Stimulated activated naive CD8-positive, alpha-beta T cell treated with anti-CD3 and anti-CD28 coated beads, Interleukin-15, amount 100 ng/mL, for 72 hours (primary cell): ENCODE measurements at regions not wholly inside any gene's neighbourhood (a gene's known extent, or its start where the extent isn't known, plus 50 kb on each side); places are given as distances from the start of the nearest gene placed in this dataset.

Experiments used
- ATAC-seq: fragments of 150-1000 bp; cut with Tn5 transposase; 2 replicates; pipeline ENCODE4 v1.10.0; 2021; ENCODE audit warnings: mild to moderate bottlenecking, moderate library complexity
- DNase-seq, 2 donors: peaks; one replicate each; pipeline ENCODE4 v3.0.0; 2021 to 2022
- H3K27ac Mint-ChIP-seq, 2 donors: one replicate each; pipeline ENCODE4 v1.8.0; 2022; ENCODE audit warnings: mild to moderate bottlenecking in 2 of 2, mixed read lengths in 2 of 2, moderate library complexity in 2 of 2
- H3K27me3 Mint-ChIP-seq: one replicate; pipeline ENCODE4 v1.8.0; 2022; ENCODE audit warnings: mixed read lengths
- H3K4me1 Mint-ChIP-seq: one replicate; pipeline ENCODE4 v1.8.0; 2022; ENCODE audit warnings: mild to moderate bottlenecking, mixed read lengths
- H3K4me3 Mint-ChIP-seq, 2 donors: one replicate each; pipeline ENCODE4 v1.8.0; 2022; ENCODE audit warnings: mild to moderate bottlenecking in 2 of 2, mixed read lengths in 2 of 2, moderate library complexity in 1 of 2
- H3K9me3 Mint-ChIP-seq, 2 donors: one replicate each; pipeline ENCODE4 v1.8.0; 2022; ENCODE audit warnings: mixed read lengths in 2 of 2

DNA sequence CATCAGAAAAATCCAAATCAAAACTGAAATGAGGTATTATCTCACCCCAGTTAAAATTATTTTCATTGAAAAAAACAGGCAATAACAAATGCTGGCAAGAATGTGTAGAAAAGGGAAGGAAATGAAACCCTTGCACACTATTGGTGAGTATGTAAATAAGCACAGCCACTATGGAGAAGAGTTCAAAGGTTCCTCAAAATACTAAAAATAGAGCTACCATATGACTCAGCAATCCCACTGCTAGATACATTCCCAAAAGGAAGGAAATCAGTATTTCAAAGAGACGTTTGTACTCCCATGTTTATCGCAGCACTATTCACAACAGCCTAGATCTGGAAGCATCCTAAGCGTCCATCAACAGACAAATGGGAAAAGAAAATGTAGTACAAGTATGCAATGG, 932.4 kb downstream of the PCDH18 start:
- no peaks in the 10 kb centered on the region for H3K4me1 Mint-ChIP-seq
- no peaks in the 10 kb centered on the region for H3K27me3 Mint-ChIP-seq
- no peak overlapping the region for H3K4me3 Mint-ChIP-seq
- DNase-seq (no peak), ATAC-seq (no peak)
- H3K9me3 Mint-ChIP-seq = peaks cover 28 to 37% of the 10 kb centered on the region in 2 donors
- H3K27ac Mint-ChIP-seq = no peak overlapping the region

GRCh38 chr4:136590440-136590839, 941.9 kb downstream of the PCDH18 start:
- H3K4me1 Mint-ChIP-seq = no peaks in the 10 kb centered on the region
- H3K4me3 Mint-ChIP-seq = no peak overlapping the region
- no peak for ATAC-seq
- H3K27ac Mint-ChIP-seq = no peak overlapping the region
- H3K27me3 Mint-ChIP-seq = no peaks in the 10 kb centered on the region
- DNase-seq = no peak
- H3K9me3 Mint-ChIP-seq = peaks cover 5 to 13% of the 10 kb centered on the region in 2 donors

GRCh38 chr4:136583567-136583966, 948.7 kb downstream of the PCDH18 start:
- H3K4me1 Mint-ChIP-seq = no peaks in the 10 kb centered on the region
- no peak for ATAC-seq
- no peak overlapping the region for H3K4me3 Mint-ChIP-seq
- no peak overlapping the region for H3K27ac Mint-ChIP-seq
- no peaks in the 10 kb centered on the region for H3K27me3 Mint-ChIP-seq
- no peak for DNase-seq
- no peaks in the 10 kb centered on the region for H3K9me3 Mint-ChIP-seq

- Mint-ChIP-seq H3K27ac (no peak overlapping the region), H3K27me3 (no peaks in the 10 kb centered on the region), H3K9me3 (no peaks in the 10 kb centered on the region), H3K4me1 (no peaks in the 10 kb centered on the region), H3K4me3 (no peak overlapping the region)
- DNase-seq (no peak), ATAC-seq (no peak)
Observed at GRCh38 chr4:136581119-136581518, 951.2 kb downstream of the PCDH18 start.

DNA sequence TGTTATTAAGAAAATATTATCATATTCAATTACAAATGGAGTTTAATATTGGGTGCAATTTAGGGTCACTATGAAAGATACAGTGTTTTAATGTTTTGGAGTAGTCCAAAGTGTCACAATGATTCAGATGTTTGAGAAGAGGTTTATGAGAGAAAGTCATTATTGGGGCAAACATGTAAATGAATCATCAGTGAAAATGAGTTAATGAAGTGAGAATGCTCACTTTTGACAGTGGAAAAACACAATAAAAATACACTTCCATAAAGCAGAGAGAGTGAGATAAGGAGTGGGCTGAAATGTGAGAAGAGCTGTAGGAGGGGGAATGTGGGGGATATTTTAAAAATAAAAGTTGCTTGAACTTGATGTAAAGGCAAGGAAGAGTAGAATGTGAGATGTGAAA, 957.1 kb downstream of the PCDH18 start:
- DNase-seq = no peak
- H3K27ac Mint-ChIP-seq = no peak overlapping the region
- H3K9me3 Mint-ChIP-seq = peaks cover 0 to 4% of the 10 kb centered on the region in 2 donors
- no peak for ATAC-seq
- H3K4me1 Mint-ChIP-seq = no peaks in the 10 kb centered on the region
- H3K4me3 Mint-ChIP-seq = no peak overlapping the region
- H3K27me3 Mint-ChIP-seq = no peaks in the 10 kb centered on the region

GRCh38 chr4:136573460-136573859, 958.8 kb downstream of the PCDH18 start:
- Mint-ChIP-seq H3K27me3 (no peaks in the 10 kb centered on the region), H3K4me1 (no peaks in the 10 kb centered on the region), H3K9me3 (peaks cover 0 to 4% of the 10 kb centered on the region in 2 donors), H3K4me3 (no peak overlapping the region), H3K27ac (no peak overlapping the region)
- DNase-seq (no peak), ATAC-seq (no peak)

DNA sequence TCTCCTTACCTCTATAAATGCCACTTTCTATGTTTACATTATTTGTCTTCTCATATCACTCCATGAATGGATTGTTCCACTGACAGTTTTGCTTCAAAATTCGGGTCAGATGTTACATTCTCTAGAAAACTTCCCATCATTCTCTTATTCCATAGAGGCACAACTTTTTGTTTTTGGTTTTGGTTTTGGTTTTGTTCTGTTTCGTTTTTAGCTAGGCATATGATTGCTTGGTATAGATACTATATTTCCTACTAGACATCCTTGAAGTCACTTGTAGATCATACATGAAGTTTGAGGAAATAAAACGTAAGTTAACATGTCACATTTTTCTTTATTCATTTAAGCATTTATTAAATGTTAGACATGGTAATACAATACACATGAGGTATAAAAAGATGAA, 961.0 kb downstream of the PCDH18 start:
- H3K4me1 Mint-ChIP-seq = no peaks in the 10 kb centered on the region
- DNase-seq (no peak), ATAC-seq (no peak)
- H3K9me3 Mint-ChIP-seq = peaks cover 0 to 4% of the 10 kb centered on the region in 2 donors
- H3K27ac Mint-ChIP-seq = no peak overlapping the region
- H3K4me3 Mint-ChIP-seq = no peak overlapping the region
- no peaks in the 10 kb centered on the region for H3K27me3 Mint-ChIP-seq

DNA sequence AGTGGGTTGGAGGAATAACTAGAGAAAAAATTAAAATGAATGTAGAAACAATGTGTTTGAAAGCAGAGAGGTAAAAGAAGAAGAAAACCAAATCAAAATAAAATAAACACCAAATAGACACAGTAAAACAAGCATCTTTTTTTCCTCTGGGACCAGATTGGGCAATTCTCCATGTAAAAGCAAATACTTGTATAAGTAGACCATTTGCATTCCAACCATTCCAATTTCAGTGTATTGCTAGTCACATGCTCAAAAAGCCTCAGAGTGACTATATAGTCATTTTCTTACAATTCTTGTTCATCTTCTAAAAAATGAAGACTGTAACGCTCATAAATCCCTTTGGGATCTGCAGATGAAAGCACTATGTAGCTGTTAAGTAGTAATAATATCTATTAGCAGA, 969.5 kb downstream of the PCDH18 start:
- no peak for ATAC-seq
- Mint-ChIP-seq H3K27ac (no peak overlapping the region), H3K4me1 (no peaks in the 10 kb centered on the region), H3K27me3 (no peaks in the 10 kb centered on the region), H3K4me3 (no peak overlapping the region), H3K9me3 (no peaks in the 10 kb centered on the region)
- no peak for DNase-seq

- Mint-ChIP-seq H3K9me3 (no peaks in the 10 kb centered on the region), H3K27ac (no peak overlapping the region), H3K4me1 (no peaks in the 10 kb centered on the region), H3K4me3 (no peak overlapping the region), H3K27me3 (no peaks in the 10 kb centered on the region)
- DNase-seq (no peak), ATAC-seq (no peak)
Observed at GRCh38 chr4:136558940-136559494, 973.3 kb downstream of the PCDH18 start.

DNA sequence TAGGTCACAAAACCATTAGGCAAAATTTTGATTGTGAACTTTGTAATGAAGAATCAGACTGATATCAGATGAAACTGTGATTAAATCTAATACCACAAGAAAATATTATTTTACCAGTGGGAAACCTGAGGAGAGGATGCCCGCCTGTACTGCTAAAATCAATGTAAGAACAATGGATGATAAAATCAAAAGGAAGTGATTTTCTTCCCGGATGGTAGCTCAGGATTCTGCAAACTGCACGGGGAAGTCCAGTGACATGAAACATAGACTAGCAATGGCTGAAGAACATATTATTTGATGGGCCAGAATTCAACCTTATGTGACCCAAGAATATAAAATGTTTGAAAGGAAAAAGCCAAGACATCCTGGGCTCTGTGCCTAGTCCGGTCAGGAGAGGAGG, 974.9 kb downstream of the PCDH18 start:
- Mint-ChIP-seq H3K27ac (no peak overlapping the region), H3K27me3 (no peaks in the 10 kb centered on the region), H3K4me3 (no peak overlapping the region), H3K9me3 (no peaks in the 10 kb centered on the region), H3K4me1 (no peaks in the 10 kb centered on the region)
- ATAC-seq (no peak), DNase-seq (no peak)

GRCh38 chr4:136554033-136554432, 978.3 kb downstream of the PCDH18 start:
- H3K4me3 Mint-ChIP-seq = no peak overlapping the region
- H3K4me1 Mint-ChIP-seq = no peaks in the 10 kb centered on the region
- H3K27ac Mint-ChIP-seq = no peak overlapping the region
- ATAC-seq (no peak), DNase-seq (no peak)
- H3K9me3 Mint-ChIP-seq = peaks cover 0 to 6% of the 10 kb centered on the region in 2 donors
- no peaks in the 10 kb centered on the region for H3K27me3 Mint-ChIP-seq

DNA sequence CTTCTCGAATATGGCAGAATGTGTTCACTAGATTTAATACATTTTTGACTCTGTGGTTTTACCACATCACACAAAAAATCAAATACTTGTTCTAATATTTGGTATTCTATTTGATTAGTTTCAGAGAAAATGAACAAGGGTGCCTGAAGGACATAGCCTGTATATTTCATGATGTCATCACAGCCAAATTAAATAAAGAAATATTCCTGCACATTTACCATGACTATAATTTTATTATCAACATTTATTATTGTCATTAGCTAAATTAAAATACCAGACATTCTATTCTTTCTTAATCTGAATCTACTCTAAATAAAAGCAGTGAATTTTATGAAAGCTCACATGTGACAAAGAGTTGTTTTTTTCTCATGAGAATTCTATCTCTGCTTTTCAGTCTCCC, 980.5 kb downstream of the PCDH18 start:
- Mint-ChIP-seq H3K27me3 (no peaks in the 10 kb centered on the region), H3K9me3 (peaks cover 0 to 6% of the 10 kb centered on the region in 2 donors), H3K27ac (no peak overlapping the region), H3K4me1 (no peaks in the 10 kb centered on the region), H3K4me3 (no peak overlapping the region)
- ATAC-seq = no peak
- no peak for DNase-seq

GRCh38 chr4:136540747-136541146, 991.5 kb downstream of the PCDH18 start:
- H3K27ac Mint-ChIP-seq = no peak overlapping the region
- H3K27me3 Mint-ChIP-seq = no peaks in the 10 kb centered on the region
- ATAC-seq (no peak), DNase-seq (no peak)
- H3K4me3 Mint-ChIP-seq = no peak overlapping the region
- H3K9me3 Mint-ChIP-seq = peaks cover 8 to 18% of the 10 kb centered on the region in 2 donors
- H3K4me1 Mint-ChIP-seq = no peaks in the 10 kb centered on the region

- DNase-seq (no peak), ATAC-seq (no peak)
- H3K9me3 Mint-ChIP-seq = peaks cover 0 to 18% of the 10 kb centered on the region in 2 donors
- no peak overlapping the region for H3K27ac Mint-ChIP-seq
- no peaks in the 10 kb centered on the region for H3K4me1 Mint-ChIP-seq
- H3K4me3 Mint-ChIP-seq = no peak overlapping the region
- no peaks in the 10 kb centered on the region for H3K27me3 Mint-ChIP-seq
Observed at GRCh38 chr4:136528131-136528530, 1004.2 kb downstream of the PCDH18 start.

GRCh38 chr4:136526517-136526916, 1005.8 kb downstream of the PCDH18 start:
- no peak overlapping the region for H3K4me3 Mint-ChIP-seq
- ATAC-seq = no peak
- no peak for DNase-seq
- H3K4me1 Mint-ChIP-seq = no peaks in the 10 kb centered on the region
- no peak overlapping the region for H3K27ac Mint-ChIP-seq
- no peaks in the 10 kb centered on the region for H3K27me3 Mint-ChIP-seq
- H3K9me3 Mint-ChIP-seq = peaks cover 0 to 18% of the 10 kb centered on the region in 2 donors

DNA sequence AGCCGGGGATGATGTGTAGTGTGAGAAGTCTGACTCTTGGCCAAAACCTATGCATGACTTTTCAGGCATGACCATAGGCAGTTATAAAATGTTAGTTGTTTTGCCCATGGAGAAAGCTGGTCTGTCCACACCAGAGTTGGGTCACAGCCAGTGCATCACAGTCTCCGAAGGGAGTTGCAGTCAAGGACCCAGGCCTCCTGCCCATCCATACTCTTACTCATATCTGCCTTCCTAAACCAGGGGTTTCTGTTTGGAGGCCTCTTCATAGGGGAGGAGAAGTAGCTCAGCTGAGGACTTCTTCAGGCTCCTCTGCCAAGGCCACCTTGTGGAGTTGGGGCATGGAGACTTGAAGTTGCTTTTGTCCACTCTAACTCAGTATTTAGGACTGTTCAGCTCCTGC, 1008.3 kb downstream of the PCDH18 start:
- H3K9me3 Mint-ChIP-seq = peaks cover 0 to 30% of the 10 kb centered on the region in 2 donors
- H3K4me1 Mint-ChIP-seq = no peaks in the 10 kb centered on the region
- ATAC-seq = no peak
- no peak overlapping the region for H3K4me3 Mint-ChIP-seq
- H3K27ac Mint-ChIP-seq = no peak overlapping the region
- DNase-seq = no peak
- H3K27me3 Mint-ChIP-seq = no peaks in the 10 kb centered on the region

DNA sequence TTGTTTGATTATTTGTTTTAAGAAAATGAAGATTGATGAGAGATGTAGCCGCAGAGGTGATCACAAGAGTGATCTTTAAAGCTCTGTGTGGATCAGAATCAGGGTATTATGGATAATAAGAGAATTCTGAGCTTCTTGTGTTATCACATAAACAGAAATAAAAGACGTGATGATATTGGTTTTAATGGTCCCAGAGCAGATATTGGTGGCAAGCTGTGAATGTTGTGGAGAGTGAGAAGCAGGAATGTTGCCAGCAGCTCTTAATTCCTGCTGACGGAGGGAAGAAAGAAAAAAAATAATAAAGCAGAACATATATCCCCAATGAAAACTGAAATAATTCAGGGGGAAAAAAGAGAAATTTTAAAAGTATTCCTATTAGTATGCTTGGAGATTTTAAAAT, 1015.9 kb downstream of the PCDH18 start:
- no peak overlapping the region for H3K4me3 Mint-ChIP-seq

More for the DNA sequence above, 1015.9 kb downstream of the PCDH18 start:
- ATAC-seq (no peak), DNase-seq (no peak)
- Mint-ChIP-seq H3K4me1 (no peaks in the 10 kb centered on the region), H3K9me3 (peaks cover 7 to 13% of the 10 kb centered on the region in 2 donors), H3K27me3 (no peaks in the 10 kb centered on the region), H3K27ac (no peak overlapping the region)
